ENCODE measurements at regions not wholly inside any gene's neighbourhood (a gene's known extent, or its start where the extent isn't known, plus 50 kb on each side); places are given as distances from the start of the nearest gene placed in this dataset.
"Not testable (repeated sequence)": the region's sequence is repeated elsewhere in the genome, so short reads cannot be mapped to it uniquely, and the experiment has no call there.

GRCh38 chr3:70620956-70621355, 308.5 kb upstream of the MDFIC2 start:
- DNase-seq = no peak

- no peak for DNase-seq
Measured at GRCh38 chr3:70620367-70620766, 307.9 kb upstream of the MDFIC2 start.

GRCh38 chr3:70618151-70618550, 305.7 kb upstream of the MDFIC2 start:
- no peak for DNase-seq

- DNase-seq = not testable (repeated sequence)
Measured at GRCh38 chr3:70617349-70617748, 304.9 kb upstream of the MDFIC2 start.

GRCh38 chr3:70615286-70615685, 302.8 kb upstream of the MDFIC2 start:
- no peak for DNase-seq

GRCh38 chr3:70614111-70614510, 301.7 kb upstream of the MDFIC2 start:
- DNase-seq = no peak

GRCh38 chr3:70612920-70613319, 300.5 kb upstream of the MDFIC2 start:
- no peak for DNase-seq

- DNase-seq = not testable (repeated sequence)
Measured at GRCh38 chr3:70611667-70612277, 299.3 kb upstream of the MDFIC2 start.

GRCh38 chr3:70608434-70608833, 296.0 kb upstream of the MDFIC2 start:
- DNase-seq = no peak

GRCh38 chr3:70607469-70607868, 295.0 kb upstream of the MDFIC2 start:
- DNase-seq = no peak

GRCh38 chr3:70606018-70606417, 293.6 kb upstream of the MDFIC2 start:
- DNase-seq = no peak

- DNase-seq = peak; percentile 11
Measured at GRCh38 chr3:70603103-70603502, 290.7 kb upstream of the MDFIC2 start.

- no peak for DNase-seq
Measured at GRCh38 chr3:70597312-70597711, 284.9 kb upstream of the MDFIC2 start.

- DNase-seq = no peak
Measured at GRCh38 chr3:70583682-70584081, 271.2 kb upstream of the MDFIC2 start.

GRCh38 chr3:70582803-70583202, 270.4 kb upstream of the MDFIC2 start:
- no peak for DNase-seq

GRCh38 chr3:70580021-70580420, 267.6 kb upstream of the MDFIC2 start:
- DNase-seq = no peak

GRCh38 chr3:70571696-70572095, 259.3 kb upstream of the MDFIC2 start:
- DNase-seq = no peak

GRCh38 chr3:70570584-70570983, 258.1 kb upstream of the MDFIC2 start:
- no peak for DNase-seq

- DNase-seq = no peak
Measured at GRCh38 chr3:70568626-70569025, 256.2 kb upstream of the MDFIC2 start.

GRCh38 chr3:70565861-70566260, 253.4 kb upstream of the MDFIC2 start:
- DNase-seq = no peak

GRCh38 chr3:70564552-70564951, 252.1 kb upstream of the MDFIC2 start:
- no peak for DNase-seq

GRCh38 chr3:70561796-70562195, 249.4 kb upstream of the MDFIC2 start:
- DNase-seq = no peak

GRCh38 chr3:70558956-70559355, 246.5 kb upstream of the MDFIC2 start:
- DNase-seq = no peak

GRCh38 chr3:70557976-70558375, 245.5 kb upstream of the MDFIC2 start:
- no peak for DNase-seq

- DNase-seq = no peak
Measured at GRCh38 chr3:70556056-70556455, 243.6 kb upstream of the MDFIC2 start.

GRCh38 chr3:70554170-70554569, 241.7 kb upstream of the MDFIC2 start:
- no peak for DNase-seq
